HEK293T (cell line): ENCODE measurements at regions not wholly inside any gene's neighbourhood (a gene's known extent, or its start where the extent isn't known, plus 50 kb on each side); places are given as distances from the start of the nearest gene placed in this dataset.

Experiments
- SUZ12 ChIP-seq: fragments of 450-650 bp; IDR thresholded peaks from 2 replicates; pipeline ENCODE4 v1.6.1; 2016; ENCODE audit warnings: mild to moderate bottlenecking
- TARDBP ChIP-seq: fragments of 450-650 bp; IDR thresholded peaks from 2 replicates; pipeline ENCODE4 v1.6.1; 2016

GRCh38 chr10:64033711-64034110 lies 512.5 kb downstream of the REEP3 start:
- TF ChIP-seq SUZ12 = no peak
- TF ChIP-seq TARDBP = no peak
